ENCODE measurements at regions not wholly inside any gene's neighbourhood (a gene's known extent, or its start where the extent isn't known, plus 50 kb on each side); places are given as distances from the start of the nearest gene placed in this dataset.

- DNase-seq (ENCODE audit: low read depth), result no peak
Observed at GRCh38 chr10:90975096-90975495, 54.2 kb upstream of the ANKRD1 start.

DNA sequence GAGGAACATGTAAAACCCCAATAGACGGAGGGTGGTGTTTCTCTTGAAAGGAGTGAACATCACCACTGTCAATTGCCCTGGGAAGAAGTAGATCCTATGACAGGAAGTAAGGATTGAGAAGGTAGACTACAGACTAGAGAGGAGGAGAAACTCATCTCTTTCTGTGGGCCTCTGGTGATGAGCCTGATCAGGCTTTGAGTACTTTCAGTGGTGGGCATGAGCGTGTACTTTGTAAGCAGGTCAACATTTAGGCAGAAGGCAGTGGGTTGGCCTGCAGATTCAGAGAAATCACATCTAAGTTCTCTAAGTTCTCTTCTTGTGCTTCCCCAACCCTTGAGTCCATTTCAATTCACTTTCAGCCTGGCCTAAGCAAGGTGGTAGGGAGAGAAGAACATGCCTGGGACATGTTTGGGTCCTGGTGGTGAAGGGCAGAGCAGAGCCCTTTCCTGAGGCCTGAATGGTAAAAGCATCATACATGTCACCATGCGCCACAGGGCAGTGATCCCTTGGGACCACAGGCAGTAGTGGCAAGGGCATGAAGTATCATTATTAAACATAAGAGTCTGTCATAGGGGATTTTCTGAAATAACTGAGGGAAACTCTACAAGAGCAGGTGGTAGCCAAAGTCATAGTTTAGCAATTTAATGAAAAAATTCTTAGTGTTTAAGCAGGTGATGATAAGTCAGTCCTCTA is 56.4 kb upstream of the ANKRD1 start:
- DNase-seq (ENCODE audit: low read depth), result no peak

GRCh38 chr10:90977855-90978486 is 57.1 kb upstream of the ANKRD1 start:
- no peak for DNase-seq (ENCODE audit: low read depth)

- DNase-seq (ENCODE audit: low read depth), result no peak
Observed at GRCh38 chr10:90982406-90983008, 61.6 kb upstream of the ANKRD1 start.

DNA sequence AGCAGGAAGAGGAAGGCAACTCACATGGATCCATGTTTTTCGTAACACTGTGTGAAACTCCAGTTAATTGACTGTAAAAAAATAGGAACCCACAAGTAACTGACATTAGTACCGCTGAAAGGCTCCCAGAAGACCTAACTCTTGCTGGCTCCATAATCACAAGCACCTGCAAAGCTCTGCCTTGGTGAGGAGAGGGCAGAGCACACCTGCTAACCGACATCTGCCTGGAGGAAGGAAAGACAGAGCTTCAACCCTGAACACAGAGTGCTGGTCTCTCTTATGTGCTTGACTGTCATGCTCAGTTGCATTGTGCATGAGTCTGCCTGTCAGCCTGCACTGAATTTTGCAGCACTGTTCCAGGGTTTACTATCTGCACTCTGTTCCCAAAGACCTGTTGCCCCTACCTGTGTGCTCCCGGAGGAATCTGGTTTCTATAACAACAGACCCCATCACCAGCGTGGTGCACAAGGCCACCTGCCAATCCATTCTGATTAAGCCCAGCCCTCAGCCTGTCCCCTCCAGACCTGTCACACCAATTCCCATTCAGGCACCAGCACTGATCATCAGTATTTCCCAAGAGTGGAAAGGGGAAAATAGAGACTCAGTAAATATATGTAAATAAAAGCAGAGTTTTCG is 63.1 kb upstream of the ANKRD1 start:
- DNase-seq (ENCODE audit: low read depth), result no peak

DNA sequence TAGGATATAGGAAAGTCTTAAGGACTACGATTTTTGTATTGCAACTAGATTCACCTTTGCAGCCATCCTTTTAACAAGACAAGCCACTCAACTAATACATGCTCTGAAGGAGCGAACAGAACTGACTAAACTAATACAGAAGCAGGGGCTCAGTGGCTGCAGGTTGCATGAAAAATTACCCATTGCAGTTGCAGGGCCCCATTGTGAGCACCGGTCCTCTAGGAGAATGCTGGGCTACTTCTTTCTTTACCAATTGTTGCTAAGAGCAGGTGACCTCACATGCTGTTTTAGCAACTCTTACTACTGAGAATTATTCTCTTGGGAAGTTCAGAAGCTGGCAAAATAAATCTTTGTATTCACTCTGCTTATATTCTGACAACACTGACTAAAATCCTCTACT is 64.0 kb upstream of the ANKRD1 start:
- no peak for DNase-seq (ENCODE audit: low read depth)

GRCh38 chr10:90985321-90985933 is 64.5 kb upstream of the ANKRD1 start:
- no peak for DNase-seq (ENCODE audit: low read depth)

GRCh38 chr10:90986136-90986760 is 65.4 kb upstream of the ANKRD1 start:
- no peak for DNase-seq (ENCODE audit: low read depth)

GRCh38 chr10:90986870-90987269 is 66.0 kb upstream of the ANKRD1 start:
- DNase-seq (ENCODE audit: low read depth), result no peak

- no peak for DNase-seq (ENCODE audit: low read depth)
Observed at GRCh38 chr10:90987383-90987782, 66.5 kb upstream of the ANKRD1 start.

DNA sequence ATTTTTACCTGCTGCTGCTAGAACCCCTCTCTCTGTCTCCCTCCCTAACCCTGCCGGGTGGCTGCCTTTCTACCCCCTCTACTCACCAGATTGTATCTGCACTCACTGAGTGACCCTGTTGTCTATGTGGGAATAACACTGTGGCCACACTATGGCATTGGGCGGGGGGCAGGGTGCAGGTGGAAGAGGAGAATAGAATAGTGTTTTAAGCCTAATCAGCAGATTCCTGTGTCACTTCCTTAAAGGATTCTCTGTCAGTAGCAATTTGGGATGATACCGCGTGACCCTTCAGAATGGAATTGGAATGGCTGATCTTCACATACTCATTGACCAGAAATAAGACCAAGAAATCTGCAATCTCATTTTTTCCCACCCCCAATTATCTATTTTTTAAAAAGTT is 67.1 kb upstream of the ANKRD1 start:
- DNase-seq (ENCODE audit: low read depth), result no peak

GRCh38 chr10:90988802-90989201 is 67.9 kb upstream of the ANKRD1 start:
- DNase-seq (ENCODE audit: low read depth), result no peak

- no peak for DNase-seq (ENCODE audit: low read depth)
Observed at GRCh38 chr10:90989378-90989777, 68.5 kb upstream of the ANKRD1 start.

DNA sequence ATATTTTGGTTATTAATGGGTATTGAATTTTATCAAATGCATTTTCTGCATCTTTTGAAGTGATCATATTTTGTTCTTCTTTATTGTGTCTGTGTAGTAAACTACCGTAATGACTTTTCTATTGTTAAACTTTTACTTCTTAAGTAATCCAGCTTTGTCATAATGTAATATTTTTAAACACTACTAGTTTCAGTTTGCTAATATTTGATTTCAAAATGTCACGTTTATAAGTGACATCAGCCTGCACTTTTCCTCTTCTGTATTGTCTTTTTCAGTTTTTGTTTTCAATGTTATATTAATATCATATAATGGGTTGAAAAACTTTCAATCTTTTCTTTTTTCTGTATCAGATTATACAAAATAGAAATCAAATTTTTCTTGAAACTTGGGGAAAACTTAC is 71.6 kb upstream of the ANKRD1 start:
- no peak for DNase-seq (ENCODE audit: low read depth)

- DNase-seq (ENCODE audit: low read depth), result no peak
Observed at GRCh38 chr10:90993340-90993739, 72.5 kb upstream of the ANKRD1 start.

GRCh38 chr10:90997670-90998069 is 76.8 kb upstream of the ANKRD1 start:
- DNase-seq (ENCODE audit: low read depth), result no peak

GRCh38 chr10:90998733-90999511 is 78.0 kb upstream of the ANKRD1 start:
- DNase-seq (ENCODE audit: low read depth), result no peak

GRCh38 chr10:90999512-91000172 is 78.8 kb upstream of the ANKRD1 start:
- DNase-seq (ENCODE audit: low read depth), result no peak

DNA sequence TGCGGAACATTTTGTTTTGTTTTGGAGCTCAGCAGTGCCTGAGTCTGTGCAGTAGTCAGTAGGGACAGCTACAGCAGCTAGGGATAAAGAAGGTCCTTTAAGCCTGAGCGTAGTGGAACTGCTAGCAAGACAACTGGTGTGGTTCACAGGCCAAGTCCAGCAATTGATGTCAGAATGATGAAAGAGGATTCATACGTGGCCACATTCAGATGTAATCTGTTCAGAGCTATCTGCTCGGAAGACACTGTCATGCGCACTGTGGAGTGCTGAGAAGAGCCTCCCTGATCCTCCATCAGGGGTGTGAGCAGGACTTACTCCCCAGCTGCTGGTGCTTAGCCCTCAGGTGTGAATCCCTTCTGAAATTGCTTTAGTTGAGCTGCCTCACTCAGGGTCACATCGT is 79.6 kb upstream of the ANKRD1 start:
- no peak for DNase-seq (ENCODE audit: low read depth)

DNA sequence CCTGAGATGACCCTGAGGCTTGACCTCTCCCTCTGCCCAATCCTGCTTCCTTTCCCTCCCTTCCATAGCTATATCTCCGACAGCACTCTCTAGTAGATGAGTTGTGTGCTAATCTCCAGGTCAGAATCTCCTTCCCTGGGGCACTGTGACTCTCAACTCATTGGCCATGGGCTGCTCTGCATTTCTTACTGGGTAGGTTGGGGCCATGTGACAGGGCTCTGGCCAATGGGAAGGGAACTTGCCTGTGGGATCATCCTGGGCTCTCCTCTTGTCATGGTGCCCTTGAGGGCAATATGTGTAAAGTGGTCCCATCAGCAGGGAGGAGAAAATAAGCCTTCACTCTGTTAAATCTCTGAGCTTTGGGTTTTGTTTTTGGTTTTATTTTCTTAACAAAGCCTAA is 80.1 kb upstream of the ANKRD1 start:
- no peak for DNase-seq (ENCODE audit: low read depth)

DNA sequence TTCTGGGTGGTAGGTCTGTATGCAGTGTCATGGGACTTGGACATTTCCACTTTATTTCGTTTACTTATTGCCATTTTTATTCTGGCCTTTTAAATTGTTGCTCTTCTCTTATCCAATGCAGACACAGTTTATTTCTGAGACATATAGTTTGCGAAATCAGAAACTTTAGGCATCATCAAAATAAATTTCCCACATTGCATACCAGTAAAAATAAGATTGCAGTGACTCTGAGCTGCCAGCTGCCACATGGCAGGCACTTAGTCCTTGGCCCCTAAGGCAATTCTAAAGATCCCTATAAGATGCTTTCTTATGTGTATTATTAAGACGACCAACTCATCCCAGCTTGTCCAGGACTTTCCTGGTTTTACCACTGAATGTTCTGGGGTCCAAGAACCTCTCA is 81.8 kb upstream of the ANKRD1 start:
- no peak for DNase-seq (ENCODE audit: low read depth)
